ENCODE measurements at regions not wholly inside any gene's neighbourhood (a gene's known extent, or its start where the extent isn't known, plus 50 kb on each side); places are given as distances from the start of the nearest gene placed in this dataset.

GRCh38 chr1:234921266-234922062 lies 207.2 kb downstream of the TOMM20 start:
- Histone ChIP-seq H3K27ac (peak overlapping the region in 9 of 10 donors; percentile 36 to 97 (median 87)), H3K9me3 (peaks cover 0 to 5% (median 0%) of the 10 kb centered on the region in 11 donors), H3K4me3 (no peak overlapping the region), H3K36me3 (no peaks in the 10 kb centered on the region), H3K27me3 (no peaks in the 10 kb centered on the region), H3K4me1 (peaks cover 19 to 86% (median 75%) of the 10 kb centered on the region in 9 donors)
- intact Hi-C loops (cut with DNase I), result loop anchor here in 3 of 10 donors (5.0 to 10.0 kb wide), 6 partner anchors 41 to 387 kb away; no protein-coding TSS in a partner anchor
- ATAC-seq (peak in 3 of 8 donors; percentile 7 to 21 (median 8)), DNase-seq (peak in 1 of 2 donors; percentile 49)
- 18 to 22% methylated on average over 14 of the region's 14 CpGs for WGBS, 2 donors
- TF ChIP-seq CTCF (IDR thresholded peaks at IDR 0.05), result no peak

GRCh38 chr1:234920843-234921140 lies 207.8 kb downstream of the TOMM20 start:
- TF ChIP-seq CTCF (IDR thresholded peaks at IDR 0.05), result no peak
- no peak overlapping the region for H3K4me3 ChIP-seq
- WGBS, 2 donors, result 72 to 75% methylated on average over 4 of the region's 4 CpGs
- H3K4me1 ChIP-seq, result peaks cover 24 to 86% (median 75%) of the 10 kb centered on the region in 9 donors
- ATAC-seq (no peak), DNase-seq (no peak)
- H3K27me3 ChIP-seq, result no peaks in the 10 kb centered on the region
- H3K36me3 ChIP-seq, result no peaks in the 10 kb centered on the region
- H3K9me3 ChIP-seq, result peaks cover 0 to 5% (median 0%) of the 10 kb centered on the region in 11 donors
- intact Hi-C loops (cut with DNase I), result loop anchor here in 3 of 10 donors (5.0 to 10.0 kb wide), 6 partner anchors 42 to 386 kb away; no protein-coding TSS in a partner anchor
- H3K27ac ChIP-seq, result peak overlapping the region in 8 of 10 donors; percentile 81 to 97 (median 88)

GRCh38 chr1:234920136-234920842 lies 208.3 kb downstream of the TOMM20 start:
- H3K9me3 ChIP-seq, result peaks cover 0 to 5% (median 0%) of the 10 kb centered on the region in 11 donors
- intact Hi-C loops (cut with DNase I), result loop anchor here in 3 of 10 donors (5.0 to 10.0 kb wide), 6 partner anchors 42 to 385 kb away; no protein-coding TSS in a partner anchor
- H3K4me3 ChIP-seq, result no peak overlapping the region
- H3K4me1 ChIP-seq, result peaks cover 24 to 86% (median 75%) of the 10 kb centered on the region in 9 donors
- H3K36me3 ChIP-seq, result no peaks in the 10 kb centered on the region
- no peak for TF ChIP-seq CTCF (IDR thresholded peaks at IDR 0.05)
- WGBS, 2 donors, result 90 to 92% methylated on average over 8 of the region's 8 CpGs
- ATAC-seq, result no peak
- DNase-seq, result no peak
- H3K27ac ChIP-seq, result peak overlapping the region; percentile 52 to 97 (median 88)
- no peaks in the 10 kb centered on the region for H3K27me3 ChIP-seq

All from heart right ventricle (tissue), 16 donors.